ENCODE measurements at regions not wholly inside any gene's neighbourhood (a gene's known extent, or its start where the extent isn't known, plus 50 kb on each side); places are given as distances from the start of the nearest gene placed in this dataset.

DNA sequence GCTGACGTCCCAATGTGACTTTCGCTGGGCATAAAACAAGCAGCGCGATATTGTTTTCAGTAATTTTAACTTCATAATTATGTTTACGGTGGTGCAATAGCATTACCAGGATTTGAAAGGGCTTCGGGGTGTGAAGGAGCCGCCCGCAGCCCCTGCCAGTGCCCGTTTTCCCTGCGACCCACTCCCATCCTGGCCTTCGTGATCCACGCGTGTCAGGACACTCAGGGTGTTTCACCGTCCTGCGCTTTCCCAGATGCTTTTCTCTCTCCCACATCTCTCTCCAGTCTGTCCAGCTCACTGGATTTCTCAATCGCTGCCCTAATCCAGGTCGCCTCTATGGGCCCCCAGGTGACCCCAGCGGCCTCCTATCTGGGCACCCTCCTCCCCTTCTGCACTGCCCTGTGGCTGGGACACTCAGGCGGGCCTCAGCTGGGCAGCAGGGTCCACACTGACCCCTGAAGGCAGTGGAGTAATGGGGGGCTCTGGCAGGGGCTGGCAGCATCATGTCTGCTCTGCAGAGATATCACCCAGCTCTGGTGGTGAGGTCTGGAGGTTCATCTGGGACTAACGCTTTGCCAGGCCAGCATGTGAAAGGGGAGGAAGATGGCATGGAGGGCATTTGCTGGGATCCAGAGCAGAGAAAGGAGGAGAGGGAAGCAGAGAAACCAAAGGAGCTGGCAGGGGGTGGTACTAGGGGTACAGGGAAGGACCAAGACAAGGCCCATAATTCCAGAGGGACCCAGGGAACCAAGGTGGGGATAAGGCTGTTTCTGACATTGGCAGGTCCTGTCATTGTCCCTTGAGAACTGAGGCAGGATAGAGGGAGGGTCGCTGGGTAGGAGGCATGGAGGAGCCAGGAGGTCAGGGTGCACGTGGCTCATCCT lies 622.8 kb downstream of the BRD1 start:
- no peak for DNase-seq

GRCh38 chr22:49203859-49204598 lies 623.6 kb downstream of the BRD1 start:
- DNase-seq: no peak

GRCh38 chr22:49203091-49203858 lies 624.4 kb downstream of the BRD1 start:
- peak in 1 of 51 donors; percentile 21 for DNase-seq

DNA sequence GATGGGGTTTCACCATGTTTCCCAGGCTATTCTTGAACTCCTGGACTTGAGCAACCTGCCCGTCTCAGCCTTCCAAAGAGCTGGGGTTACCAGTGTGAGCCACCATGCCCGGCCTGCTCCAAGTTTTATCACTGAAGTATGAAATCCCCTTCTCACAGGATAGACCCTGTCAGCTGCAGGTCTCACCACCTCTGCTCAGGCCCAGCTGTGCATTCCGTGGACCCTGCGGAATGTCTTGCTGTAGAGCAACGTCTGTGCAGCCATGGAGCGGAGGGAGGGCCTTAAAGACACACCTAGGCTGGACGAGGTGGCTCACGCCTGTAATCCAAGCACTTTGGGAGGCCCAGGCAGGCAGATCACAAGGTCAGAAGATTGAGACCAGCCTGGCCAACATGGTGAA lies 625.4 kb downstream of the BRD1 start:
- DNase-seq: no peak

DNA sequence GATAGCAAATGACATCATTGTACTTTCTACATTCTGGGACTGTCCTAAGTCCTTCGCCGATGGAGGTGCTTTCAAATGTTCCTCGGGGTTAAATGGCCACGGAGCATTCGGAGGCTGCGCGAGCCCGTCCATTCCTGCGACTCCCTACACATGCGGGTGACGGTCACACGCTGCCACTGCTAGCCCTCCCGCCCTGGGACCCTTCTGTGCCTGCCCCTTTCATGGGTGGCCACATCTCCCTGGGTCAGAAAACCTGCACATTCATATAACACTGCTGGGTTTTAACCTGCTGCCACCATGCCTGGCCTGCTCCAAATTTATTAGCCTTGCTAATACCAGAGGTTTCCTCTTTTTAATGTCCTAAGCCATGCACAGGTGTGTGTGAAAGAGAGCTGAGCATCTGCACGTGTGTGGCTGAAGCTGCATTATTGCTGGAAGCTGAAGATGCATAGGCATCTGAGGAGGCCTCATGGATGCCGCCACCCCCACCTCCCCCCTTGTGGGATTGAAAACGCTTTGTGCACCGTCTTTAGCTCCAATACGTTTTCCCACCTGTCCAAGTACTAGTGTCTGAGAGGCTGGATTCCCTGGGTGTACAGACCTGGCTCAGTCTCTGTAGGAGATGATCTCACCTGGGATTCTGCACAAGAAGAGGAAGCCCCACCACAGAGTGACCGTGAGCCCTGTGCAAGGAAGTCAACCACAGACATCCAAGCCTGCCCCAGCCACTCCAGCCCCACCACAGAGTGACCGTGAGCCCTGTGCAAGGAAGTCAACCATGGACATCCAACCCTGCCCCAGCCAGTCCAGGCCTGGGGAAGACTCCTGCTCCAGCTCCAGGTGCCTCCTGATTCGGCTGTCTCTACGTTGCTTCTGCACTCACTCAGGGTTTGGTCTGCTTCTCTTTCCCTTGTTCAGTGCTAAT lies 626.4 kb downstream of the BRD1 start:
- no peak for DNase-seq

GRCh38 chr22:49199224-49199623 lies 628.4 kb downstream of the BRD1 start:
- no peak for DNase-seq

DNA sequence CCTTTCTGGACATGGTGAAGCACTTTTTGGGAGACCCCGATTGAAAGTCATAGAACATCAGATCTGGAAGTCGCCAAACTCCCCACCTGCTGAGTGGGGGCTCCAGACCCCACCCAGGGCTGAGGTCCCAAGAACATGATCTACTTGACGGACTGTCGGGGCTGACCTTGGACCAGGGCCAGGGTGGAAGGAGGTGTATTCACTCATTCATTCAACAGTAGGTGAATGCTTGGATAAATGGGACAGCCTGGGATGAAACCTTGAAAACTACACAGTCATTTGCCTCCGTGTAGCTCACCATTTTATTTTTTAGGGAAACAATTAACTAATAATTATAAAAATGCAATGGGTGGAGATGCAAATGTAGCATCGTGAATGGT lies 629.0 kb downstream of the BRD1 start:
- DNase-seq: no peak

DNA sequence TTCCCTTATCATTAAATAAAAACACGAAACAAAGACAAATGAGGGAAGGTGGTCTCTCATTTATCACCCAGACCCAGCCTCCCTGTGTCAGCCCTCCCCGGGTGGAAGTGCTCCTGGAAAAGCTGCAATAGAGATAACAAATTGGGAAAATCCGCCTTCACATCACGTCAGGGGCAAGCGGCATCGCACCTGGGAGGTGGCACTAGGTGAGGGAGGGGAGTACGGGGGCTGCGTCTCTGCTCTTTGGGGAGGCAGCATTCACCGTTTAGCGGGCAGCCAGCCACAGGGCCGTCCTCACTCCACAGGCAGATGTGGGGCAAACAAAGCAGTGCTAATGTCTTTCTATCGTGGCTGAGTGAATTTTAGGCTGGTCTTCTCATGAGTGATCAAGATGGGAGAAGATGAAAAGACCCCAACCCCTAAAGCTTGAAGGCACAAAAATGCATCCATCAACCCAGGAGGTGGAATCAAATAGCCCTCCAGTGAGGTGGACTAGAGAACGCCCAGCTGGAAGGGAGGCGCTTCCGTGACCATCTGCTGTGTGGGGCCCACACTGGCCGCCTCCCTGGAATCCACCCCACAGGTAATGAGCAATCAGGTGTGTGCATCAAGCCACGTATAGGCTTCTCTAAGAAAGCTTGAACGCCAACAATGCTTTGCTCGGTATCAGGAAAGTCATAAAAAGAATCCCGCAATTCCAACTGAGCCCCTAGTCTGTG lies 629.5 kb downstream of the BRD1 start:
- DNase-seq: no peak

DNA sequence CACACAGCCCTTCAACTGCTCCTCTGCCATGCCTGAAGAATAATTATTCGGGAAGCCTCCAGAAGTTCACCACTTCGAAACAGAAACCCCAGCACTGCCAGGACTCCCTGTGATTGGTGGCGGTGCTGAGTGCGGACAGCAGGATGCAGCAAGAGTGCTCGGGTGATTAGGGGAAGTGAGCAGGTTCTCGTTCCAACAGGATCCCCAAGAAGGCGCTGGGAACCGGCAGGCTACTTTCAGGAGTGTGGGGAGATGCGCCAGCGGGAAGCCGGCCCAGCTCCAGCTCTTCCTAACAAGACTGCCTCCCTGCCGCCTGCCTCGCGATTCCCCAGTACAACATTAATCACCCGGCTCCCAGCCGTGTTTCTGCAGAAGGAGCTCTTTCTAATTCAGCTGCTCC lies 630.2 kb downstream of the BRD1 start:
- DNase-seq: peak in 12 of 51 donors; percentile 1 to 43 (median 23)

DNA sequence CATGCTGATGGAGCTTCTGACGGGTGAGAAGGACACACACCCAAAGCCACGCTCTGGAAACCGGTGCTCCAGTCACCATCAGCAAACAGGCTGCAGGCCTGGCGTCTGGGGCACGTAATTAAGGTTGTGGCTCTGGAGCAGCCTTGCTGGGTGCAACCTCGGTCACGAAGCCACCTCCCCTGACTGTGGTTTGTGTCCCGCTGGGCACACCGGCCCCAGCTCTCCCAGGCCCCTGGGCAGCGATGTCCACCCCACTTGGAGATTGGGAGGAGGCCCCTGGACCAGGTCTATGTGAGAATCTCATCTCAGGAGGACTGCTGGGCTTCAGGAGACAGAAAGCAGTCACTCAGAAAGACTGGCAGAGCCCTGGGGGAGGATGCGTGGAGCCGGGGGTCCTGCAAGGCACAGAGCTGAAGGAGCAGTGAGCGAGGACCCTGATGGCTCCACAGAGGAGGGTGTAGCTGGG lies 631.6 kb downstream of the BRD1 start:
- no peak for DNase-seq

- no peak for DNase-seq
These were observed 632.0 kb downstream of the BRD1 start for GRCh38 chr22:49195636-49196035.

DNA sequence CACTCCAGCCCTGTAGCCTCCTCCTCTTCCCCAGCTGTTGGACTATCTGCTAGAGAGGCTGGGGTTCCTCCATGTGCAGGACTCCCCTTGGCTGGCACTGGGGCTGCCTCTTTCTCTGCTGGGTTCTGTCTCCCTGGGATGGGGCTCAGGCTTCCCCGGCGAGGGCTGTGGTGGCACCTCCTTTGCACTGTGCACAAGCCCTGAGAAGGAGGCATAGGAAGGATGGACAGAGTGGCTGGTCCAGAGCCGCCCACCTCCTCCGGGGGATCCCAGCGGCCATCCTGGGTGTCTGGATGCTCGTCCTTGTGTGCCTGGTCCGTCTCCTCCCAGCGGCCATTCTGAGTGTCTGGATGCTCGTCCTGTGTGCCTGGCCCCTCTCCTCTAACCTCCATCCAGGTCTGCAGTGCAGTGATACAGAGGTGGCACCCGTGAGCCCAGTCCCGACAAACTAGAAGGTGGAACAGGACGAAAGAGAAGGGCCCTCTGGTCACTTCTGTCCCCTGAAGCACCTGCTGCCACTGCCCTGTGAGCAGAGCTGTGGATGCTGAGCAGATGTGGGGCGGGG lies 633.7 kb downstream of the BRD1 start:
- no peak for DNase-seq

GRCh38 chr22:49193348-49193747 lies 634.3 kb downstream of the BRD1 start:
- DNase-seq: no peak

GRCh38 chr22:49192857-49193250 lies 634.8 kb downstream of the BRD1 start:
- DNase-seq: no peak

- DNase-seq: no peak
These were observed 635.4 kb downstream of the BRD1 start for GRCh38 chr22:49192180-49192856.

- DNase-seq: no peak
These were observed 636.1 kb downstream of the BRD1 start for GRCh38 chr22:49191506-49191980.

GRCh38 chr22:49190816-49191505 lies 636.7 kb downstream of the BRD1 start:
- DNase-seq: no peak

DNA sequence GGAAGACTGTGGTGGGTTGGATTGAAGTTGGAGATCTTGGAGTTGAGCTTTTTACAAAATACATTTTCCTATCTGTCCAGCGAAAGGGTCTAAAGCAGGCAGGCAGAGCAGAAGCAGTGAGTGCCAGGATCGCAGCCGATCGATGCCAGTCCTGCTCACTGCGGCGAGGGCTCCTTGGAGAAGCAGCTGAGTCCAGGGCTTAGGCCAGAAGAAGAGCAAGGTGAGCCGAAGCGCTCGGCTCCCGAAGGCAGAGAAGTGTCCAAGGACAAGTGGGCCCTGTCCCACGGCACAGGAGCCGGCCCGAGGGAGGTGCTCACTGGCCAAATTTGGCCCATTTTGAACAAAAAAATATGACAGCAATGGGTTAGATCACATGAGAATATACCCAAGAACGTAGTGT lies 637.8 kb downstream of the BRD1 start:
- no peak for DNase-seq

All from hypothalamus (tissue), 51 donors.